GM19324 (cell line): ENCODE measurements at regions not wholly inside any gene's neighbourhood (a gene's known extent, or its start where the extent isn't known, plus 50 kb on each side); places are given as distances from the start of the nearest gene placed in this dataset.

Experiments used
- ATAC-seq: cut with Tn5 transposase; IDR thresholded peaks from one replicate; pipeline ENCODE4 v1.9.1; 2021; ENCODE audit warnings: mild to moderate bottlenecking, moderate library complexity; ENCODE audit not compliant: unreplicated experiment, low FRiP score

GRCh38 chr9:129476821-129477611, 143.9 kb downstream of the C9orf50 start:
- ATAC-seq: no peak

- ATAC-seq: no peak
These were observed 146.0 kb downstream of the C9orf50 start for GRCh38 chr9:129474740-129475404.

- ATAC-seq: no peak
These were observed 147.2 kb downstream of the C9orf50 start for GRCh38 chr9:129473523-129474244.

- ATAC-seq: no peak
These were observed 148.2 kb downstream of the C9orf50 start for GRCh38 chr9:129472651-129473102.

GRCh38 chr9:129471201-129472019, 149.5 kb downstream of the C9orf50 start:
- no peak for ATAC-seq

GRCh38 chr9:129469988-129470316, 150.9 kb downstream of the C9orf50 start:
- ATAC-seq: no peak

GRCh38 chr9:129469188-129469987, 151.5 kb downstream of the C9orf50 start:
- ATAC-seq: no peak

GRCh38 chr9:129467739-129468666, 152.9 kb downstream of the C9orf50 start:
- ATAC-seq: no peak

- no peak for ATAC-seq
These were observed 153.8 kb downstream of the C9orf50 start for GRCh38 chr9:129467004-129467588.

GRCh38 chr9:129465834-129466535, 154.9 kb downstream of the C9orf50 start:
- no peak for ATAC-seq

- ATAC-seq: no peak
These were observed 155.7 kb downstream of the C9orf50 start for GRCh38 chr9:129464972-129465833.

- no peak for ATAC-seq
These were observed 156.9 kb downstream of the C9orf50 start for GRCh38 chr9:129463994-129464393.

GRCh38 chr9:129463477-129463876, 157.4 kb downstream of the C9orf50 start:
- ATAC-seq: no peak

GRCh38 chr9:129462360-129462759, 158.5 kb downstream of the C9orf50 start:
- no peak for ATAC-seq

- peak; percentile 63 for ATAC-seq
These were observed 160.3 kb downstream of the C9orf50 start for GRCh38 chr9:129460323-129461261.
